ENCODE measurements at regions not wholly inside any gene's neighbourhood (a gene's known extent, or its start where the extent isn't known, plus 50 kb on each side); places are given as distances from the start of the nearest gene placed in this dataset.

DNA sequence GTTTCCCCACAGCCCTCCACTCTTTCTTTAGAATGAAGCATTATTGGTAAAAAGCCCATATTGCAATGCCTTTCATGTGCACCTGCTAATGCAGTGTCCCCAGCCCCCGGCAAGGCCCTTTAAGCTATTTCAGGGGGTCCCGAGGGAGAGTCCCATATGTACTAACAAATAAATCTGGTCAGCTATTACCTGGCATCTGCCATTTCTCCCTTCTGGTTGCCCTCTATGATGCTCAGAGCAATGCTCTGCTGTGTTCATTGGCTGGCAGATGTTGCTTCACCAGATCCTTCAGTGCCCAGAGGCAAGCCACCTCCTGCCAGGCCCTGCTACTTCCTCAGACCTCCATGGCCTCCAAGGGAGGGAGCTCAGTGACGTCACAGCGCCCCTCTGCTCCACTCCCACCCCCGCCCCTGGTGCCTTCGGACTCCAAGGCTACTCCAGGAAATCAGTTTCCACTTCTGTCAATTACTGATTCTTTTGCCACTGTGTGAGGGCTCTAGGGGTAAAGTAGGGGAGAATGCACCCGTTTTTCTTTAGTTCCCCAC lies 201.1 kb upstream of the GLRA1 start:
- Histone ChIP-seq H3K27me3 (no peaks in the 10 kb centered on the region), H3K4me3 (no peak overlapping the region), H3K27ac (no peak overlapping the region), H3K4me1 (no peaks in the 10 kb centered on the region), H3K36me3 (no peaks in the 10 kb centered on the region), H3K9me3 (no peaks in the 10 kb centered on the region)
- no peak for TF ChIP-seq EP300 (IDR thresholded peaks at IDR 0.05)
- TF ChIP-seq POLR2A (IDR thresholded peaks at IDR 0.05) = no peak
- TF ChIP-seq, protein P1, sequence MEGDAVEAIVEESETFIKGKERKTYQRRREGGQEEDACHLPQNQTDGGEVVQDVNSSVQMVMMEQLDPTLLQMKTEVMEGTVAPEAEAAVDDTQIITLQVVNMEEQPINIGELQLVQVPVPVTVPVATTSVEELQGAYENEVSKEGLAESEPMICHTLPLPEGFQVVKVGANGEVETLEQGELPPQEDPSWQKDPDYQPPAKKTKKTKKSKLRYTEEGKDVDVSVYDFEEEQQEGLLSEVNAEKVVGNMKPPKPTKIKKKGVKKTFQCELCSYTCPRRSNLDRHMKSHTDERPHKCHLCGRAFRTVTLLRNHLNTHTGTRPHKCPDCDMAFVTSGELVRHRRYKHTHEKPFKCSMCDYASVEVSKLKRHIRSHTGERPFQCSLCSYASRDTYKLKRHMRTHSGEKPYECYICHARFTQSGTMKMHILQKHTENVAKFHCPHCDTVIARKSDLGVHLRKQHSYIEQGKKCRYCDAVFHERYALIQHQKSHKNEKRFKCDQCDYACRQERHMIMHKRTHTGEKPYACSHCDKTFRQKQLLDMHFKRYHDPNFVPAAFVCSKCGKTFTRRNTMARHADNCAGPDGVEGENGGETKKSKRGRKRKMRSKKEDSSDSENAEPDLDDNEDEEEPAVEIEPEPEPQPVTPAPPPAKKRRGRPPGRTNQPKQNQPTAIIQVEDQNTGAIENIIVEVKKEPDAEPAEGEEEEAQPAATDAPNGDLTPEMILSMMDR (IDR thresholded peaks at IDR 0.05) = no peak
- no peak for DNase-seq (ENCODE audit: low spot score in 2 of 2)
- 52 to 64% methylated on average over 7 of the region's 7 CpGs for WGBS, 2 donors

DNA sequence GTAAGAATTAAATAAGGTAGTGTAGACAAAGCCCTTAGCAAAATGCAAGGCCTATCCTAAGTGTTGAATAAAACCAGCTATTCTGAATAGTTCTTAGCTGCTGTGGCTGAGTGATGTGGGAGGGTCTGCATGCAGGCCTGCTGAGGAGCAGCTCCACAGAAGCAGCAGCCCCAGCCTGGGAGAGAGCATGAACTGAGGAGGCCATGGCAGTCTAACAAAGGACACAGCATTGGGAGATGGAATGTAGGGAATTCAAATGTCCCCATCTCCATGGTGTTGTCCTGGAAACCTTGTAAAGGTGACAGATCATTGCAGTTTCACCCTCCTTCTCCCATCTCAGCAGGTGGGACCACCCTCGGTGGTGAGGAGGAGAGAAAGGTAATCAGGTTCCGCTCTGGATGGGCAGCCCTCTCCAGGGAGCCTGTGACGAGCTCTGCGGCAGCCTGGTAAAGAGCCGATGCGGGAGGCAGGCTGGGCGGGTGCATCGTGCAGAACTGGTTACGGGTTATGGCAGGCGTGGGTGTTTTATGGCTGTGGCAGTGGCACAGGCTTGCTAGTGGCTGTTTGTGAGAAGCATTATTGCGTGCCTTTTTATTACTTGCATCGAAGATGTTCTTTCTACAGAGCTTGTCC lies 199.9 kb upstream of the GLRA1 start:
- Histone ChIP-seq H3K27me3 (no peaks in the 10 kb centered on the region), H3K4me3 (no peak overlapping the region), H3K36me3 (no peaks in the 10 kb centered on the region), H3K9me3 (no peaks in the 10 kb centered on the region), H3K4me1 (no peaks in the 10 kb centered on the region), H3K27ac (no peak overlapping the region)
- 70 to 74% methylated on average over 12 of the region's 12 CpGs for WGBS, 2 donors
- TF ChIP-seq POLR2A (IDR thresholded peaks at IDR 0.05) = no peak
- DNase-seq (ENCODE audit: low spot score in 2 of 2) = no peak

DNA sequence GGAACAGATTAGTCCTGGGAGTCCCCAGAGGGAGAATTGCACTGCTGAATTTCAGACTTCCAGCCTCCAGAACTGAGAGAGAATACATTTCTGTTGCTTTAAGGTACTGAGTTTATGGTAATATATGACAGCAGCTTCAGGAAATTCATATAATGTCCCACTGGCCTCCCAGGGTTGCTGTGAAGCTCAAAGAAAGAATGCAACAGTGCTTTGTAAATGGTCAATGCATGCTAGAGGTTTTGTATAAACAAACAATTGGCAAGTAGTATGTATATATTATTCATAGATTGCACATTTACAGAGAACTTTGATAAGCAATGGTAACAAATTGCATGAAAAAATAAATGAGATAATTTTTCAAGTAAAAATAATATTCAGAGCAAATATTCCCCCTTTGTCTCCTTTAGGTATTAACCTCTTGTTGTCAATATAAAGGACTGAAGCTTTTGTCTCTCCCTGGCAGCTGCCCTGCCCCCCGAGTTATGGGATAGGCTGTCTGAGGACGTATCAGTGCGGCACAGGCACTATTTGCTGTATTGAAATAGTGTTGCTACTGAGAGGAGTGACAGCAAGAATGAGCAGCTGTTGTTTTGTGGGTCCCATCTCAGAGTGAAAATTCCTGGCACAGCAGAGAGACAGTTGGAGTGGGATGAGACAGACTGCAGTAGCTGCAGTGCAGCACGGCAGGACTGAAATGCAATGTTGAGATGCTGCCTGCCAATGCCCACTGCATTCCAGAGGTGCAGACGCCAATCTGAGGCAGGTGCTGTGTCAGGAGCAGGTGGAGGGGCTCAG lies 194.2 kb upstream of the GLRA1 start:
- Histone ChIP-seq H3K9me3 (peaks cover 0 to 4% (median 0%) of the 10 kb centered on the region in 4 donors), H3K27me3 (no peaks in the 10 kb centered on the region), H3K4me3 (no peak overlapping the region), H3K27ac (no peak overlapping the region), H3K4me1 (no peaks in the 10 kb centered on the region), H3K36me3 (no peaks in the 10 kb centered on the region)
- TF ChIP-seq, protein P1 (IDR thresholded peaks at IDR 0.05) = no peak
- TF ChIP-seq EP300 (IDR thresholded peaks at IDR 0.05) = no peak
- no peak for TF ChIP-seq POLR2A (IDR thresholded peaks at IDR 0.05)
- WGBS, 2 donors = 64 to 65% methylated on average over 5 of the region's 5 CpGs
- DNase-seq (ENCODE audit: low spot score in 2 of 2) = no peak

GRCh38 chr5:152116934-152117333 lies 192.3 kb upstream of the GLRA1 start:
- DNase-seq (ENCODE audit: low spot score in 2 of 2) = no peak
- Histone ChIP-seq H3K4me3 (no peak overlapping the region), H3K36me3 (no peaks in the 10 kb centered on the region), H3K27me3 (no peaks in the 10 kb centered on the region), H3K27ac (no peak overlapping the region), H3K9me3 (peaks cover 0 to 4% (median 0%) of the 10 kb centered on the region in 4 donors), H3K4me1 (no peaks in the 10 kb centered on the region)
- WGBS, 2 donors = 86% methylated on average over 3 of the region's 3 CpGs
- TF ChIP-seq EP300 (IDR thresholded peaks at IDR 0.05) (no peak), POLR2A (IDR thresholded peaks at IDR 0.05) (no peak)
- TF ChIP-seq, protein P1 (IDR thresholded peaks at IDR 0.05) = no peak

GRCh38 chr5:152113401-152113800 lies 188.8 kb upstream of the GLRA1 start:
- Histone ChIP-seq H3K27me3 (no peaks in the 10 kb centered on the region), H3K4me3 (no peak overlapping the region), H3K27ac (no peak overlapping the region), H3K4me1 (no peaks in the 10 kb centered on the region), H3K9me3 (peaks cover 0 to 4% (median 0%) of the 10 kb centered on the region in 4 donors), H3K36me3 (no peaks in the 10 kb centered on the region)
- no peak for DNase-seq (ENCODE audit: low spot score in 2 of 2)
- WGBS, 2 donors = 58 to 60% methylated on average over 2 of the region's 2 CpGs
- TF ChIP-seq EP300 (IDR thresholded peaks at IDR 0.05) (no peak), POLR2A (IDR thresholded peaks at IDR 0.05) (no peak)
- TF ChIP-seq, protein P1 (IDR thresholded peaks at IDR 0.05) = no peak

Data from tibial nerve (tissue), 4 donors.